Psoas muscle (tissue), 7 donors: ENCODE measurements at regions not wholly inside any gene's neighbourhood (a gene's known extent, or its start where the extent isn't known, plus 50 kb on each side); places are given as distances from the start of the nearest gene placed in this dataset.
"Not testable (repeated sequence)": the region's sequence is repeated elsewhere in the genome, so short reads cannot be mapped to it uniquely, and the experiment has no call there.

ENCODE experiments used
- ATAC-seq, 4 donors: fragments of 200-7000 bp; cut with Tn5 transposase; one replicate each; pipeline ENCODE4 v1.9.1; 2020; ENCODE audit warnings: moderate library complexity in 3 of 4, mild to moderate bottlenecking in 2 of 4
- DNase-seq, 2 donors: peaks; one replicate each; pipeline ENCODE4 v3.0.0-alpha.2; 2020
- H3K27ac ChIP-seq: fragments of 200-600 bp; one replicate; pipeline ENCODE4 v1.8.0; 2022
- H3K27me3 ChIP-seq, 3 donors: fragments of 200-600 bp in 1 of 3; one replicate each; pipeline versions ENCODE4 v1.6.1 to v1.8.0; 2013 to 2022; ENCODE audit warnings: low read length in 2 of 3, mild to moderate bottlenecking in 2 of 3, moderate library complexity in 1 of 3; ENCODE audit not compliant: insufficient read depth in 3 of 3
- H3K36me3 ChIP-seq, 2 donors: fragments of 200-600 bp in 1 of 2; one replicate each; pipeline versions ENCODE4 v1.6.1 to v1.8.0; 2013 to 2022; ENCODE audit warnings: low read depth in 1 of 2, mild to moderate bottlenecking in 1 of 2, moderate library complexity in 1 of 2; ENCODE audit not compliant: insufficient read depth in 1 of 2
- H3K4me1 ChIP-seq: fragments of 200-600 bp; one replicate; pipeline ENCODE4 v1.8.0; 2022
- H3K4me3 ChIP-seq: fragments of 200-600 bp; one replicate; pipeline ENCODE4 v1.8.0; 2022; ENCODE audit warnings: mild to moderate bottlenecking
- H3K9me3 ChIP-seq: fragments of 200-600 bp; one replicate; pipeline ENCODE4 v1.8.0; 2022
- WGBS, 3 donors: extraction: QIAGEN DNeasy Blood & Tissue Kit; methylation state at CpG; one replicate each; pipeline versions ENCODE4 v1.1.6 to v1.1.7; 2013; 5-methylcytosine and 5-hydroxymethylcytosine counted together
- intact Hi-C, 2 donors: fragments of 100-400 bp; cut with DNase I; formaldehyde crosslinking; loops; one replicate each; pipeline versions ENCODE4 v1.11.0 to v1.14.2; 2022
- TF ChIP-seq, protein P1 (sequence below): fragments of 200-600 bp; IDR thresholded peaks from one replicate; pipeline ENCODE4 v1.8.0; 2022; ENCODE audit warnings: antibody characterized with exemption
- donor health status: healthy with polysubstance abuse.
- donor health status: DM: no; HTN: no; CAD: no; lungs with moderate emphysema.
- donor health status: Bipolar disorder and iron deficiency.
- donor health status: healthy.
- donor health status: DM: yes; HTN: yes; CAD: no.
- donor health status: DM: no; HTN: no; CAD: no.
- donor health status: DM: yes; HTN: yes; CAD: no.

- H3K4me3 ChIP-seq = no peak overlapping the region
- no peak overlapping the region for H3K27ac ChIP-seq
- WGBS, 3 donors = 34 to 44% (median 41%) methylated on average over 5 of the region's 5 CpGs
- intact Hi-C loops = no loop called here
- ATAC-seq (no peak), DNase-seq (no peak)
- no peaks in the 10 kb centered on the region for H3K9me3 ChIP-seq
- no peaks in the 10 kb centered on the region for H3K36me3 ChIP-seq
- TF ChIP-seq, protein P1, sequence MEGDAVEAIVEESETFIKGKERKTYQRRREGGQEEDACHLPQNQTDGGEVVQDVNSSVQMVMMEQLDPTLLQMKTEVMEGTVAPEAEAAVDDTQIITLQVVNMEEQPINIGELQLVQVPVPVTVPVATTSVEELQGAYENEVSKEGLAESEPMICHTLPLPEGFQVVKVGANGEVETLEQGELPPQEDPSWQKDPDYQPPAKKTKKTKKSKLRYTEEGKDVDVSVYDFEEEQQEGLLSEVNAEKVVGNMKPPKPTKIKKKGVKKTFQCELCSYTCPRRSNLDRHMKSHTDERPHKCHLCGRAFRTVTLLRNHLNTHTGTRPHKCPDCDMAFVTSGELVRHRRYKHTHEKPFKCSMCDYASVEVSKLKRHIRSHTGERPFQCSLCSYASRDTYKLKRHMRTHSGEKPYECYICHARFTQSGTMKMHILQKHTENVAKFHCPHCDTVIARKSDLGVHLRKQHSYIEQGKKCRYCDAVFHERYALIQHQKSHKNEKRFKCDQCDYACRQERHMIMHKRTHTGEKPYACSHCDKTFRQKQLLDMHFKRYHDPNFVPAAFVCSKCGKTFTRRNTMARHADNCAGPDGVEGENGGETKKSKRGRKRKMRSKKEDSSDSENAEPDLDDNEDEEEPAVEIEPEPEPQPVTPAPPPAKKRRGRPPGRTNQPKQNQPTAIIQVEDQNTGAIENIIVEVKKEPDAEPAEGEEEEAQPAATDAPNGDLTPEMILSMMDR = no peak
- H3K4me1 ChIP-seq = no peaks in the 10 kb centered on the region
- no peaks in the 10 kb centered on the region for H3K27me3 ChIP-seq
These were observed 228.7 kb upstream of the FZD8 start for GRCh38 chr10:35870665-35871310.

DNA sequence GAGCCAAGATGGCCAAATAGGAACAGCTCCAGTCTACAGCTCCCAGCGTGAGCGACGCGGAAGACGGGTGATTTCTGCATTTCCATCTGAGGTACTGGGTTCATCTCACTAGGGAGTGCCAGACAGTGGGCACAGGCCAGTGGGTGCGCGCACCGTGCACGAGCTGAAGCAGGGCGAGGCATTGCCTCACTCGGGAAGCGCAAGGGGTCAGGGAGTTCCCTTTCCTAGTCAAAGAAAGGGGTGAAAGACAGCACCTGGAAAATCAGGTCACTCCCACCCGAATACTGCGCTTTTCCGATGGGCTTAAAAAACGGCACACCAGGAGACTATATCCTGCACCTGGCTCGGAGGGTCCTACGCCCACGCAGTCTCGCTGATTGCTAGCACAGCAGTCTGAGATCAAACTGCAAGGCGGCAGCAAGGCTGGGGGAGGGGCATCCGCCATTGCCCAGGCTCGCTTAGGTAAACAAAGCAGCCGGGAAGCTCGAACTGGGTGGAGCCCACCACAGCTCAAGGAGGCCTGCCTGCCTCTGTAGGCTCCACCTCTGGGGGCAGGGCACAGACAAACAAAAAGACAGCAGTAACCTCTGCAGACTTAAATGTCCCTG lies 216.7 kb upstream of the FZD8 start:
- WGBS, 3 donors = 76 to 85% (median 80%) methylated on average over 20 to 25 of the region's 25 CpGs
- ATAC-seq, H3K4me3 ChIP-seq, H3K27me3 ChIP-seq, DNase-seq, H3K4me1 ChIP-seq, intact Hi-C loops, H3K27ac ChIP-seq, H3K36me3 ChIP-seq, H3K9me3 ChIP-seq: not testable (repeated sequence)

GRCh38 chr10:35857860-35858259 lies 215.8 kb upstream of the FZD8 start:
- TF ChIP-seq, protein P1 = no peak
- Histone ChIP-seq H3K4me1 (no peaks in the 10 kb centered on the region), H3K9me3 (no peaks in the 10 kb centered on the region), H3K36me3 (no peaks in the 10 kb centered on the region), H3K27ac (no peak overlapping the region), H3K27me3 (no peaks in the 10 kb centered on the region), H3K4me3 (no peak overlapping the region)
- 50 to 60% (median 57%) methylated on average over 1 of the region's 1 CpG for WGBS, 3 donors
- intact Hi-C loops = no loop called here
- DNase-seq = no peak
- ATAC-seq = no peak

- intact Hi-C loops = no loop called here
These were observed 213.3 kb upstream of the FZD8 start for GRCh38 chr10:35855155-35855947.

GRCh38 chr10:35854661-35855060 lies 212.6 kb upstream of the FZD8 start:
- H3K36me3 ChIP-seq = no peaks in the 10 kb centered on the region
- ATAC-seq (no peak), DNase-seq (no peak)
- no peaks in the 10 kb centered on the region for H3K9me3 ChIP-seq
- 64 to 72% (median 66%) methylated on average over 2 of the region's 2 CpGs for WGBS, 3 donors
- no peaks in the 10 kb centered on the region for H3K27me3 ChIP-seq
- H3K4me1 ChIP-seq = no peaks in the 10 kb centered on the region
- no peak overlapping the region for H3K4me3 ChIP-seq
- TF ChIP-seq, protein P1 = no peak
- intact Hi-C loops = no loop called here
- H3K27ac ChIP-seq = no peak overlapping the region

More at GRCh38 chr10:35855155-35855947, 213.3 kb upstream of the FZD8 start:
- H3K9me3 ChIP-seq = no peaks in the 10 kb centered on the region
- WGBS, 3 donors = 41 to 59% (median 56%) methylated on average over 1 of the region's 1 CpG
- H3K36me3 ChIP-seq = no peaks in the 10 kb centered on the region
- TF ChIP-seq, protein P1 = no peak
- DNase-seq (no peak), ATAC-seq (no peak)
- no peak overlapping the region for H3K27ac ChIP-seq
- no peak overlapping the region for H3K4me3 ChIP-seq
- H3K4me1 ChIP-seq = no peaks in the 10 kb centered on the region
- no peaks in the 10 kb centered on the region for H3K27me3 ChIP-seq
